SK-N-SH treated with all-trans-retinoic acid at 6 μM for 48 hours (cell line): ENCODE measurements at regions not wholly inside any gene's neighbourhood (a gene's known extent, or its start where the extent isn't known, plus 50 kb on each side); places are given as distances from the start of the nearest gene placed in this dataset.

Experiments used
- ATAC-seq: fragments of 200-7000 bp; cut with Tn5 transposase; 3 replicates; pipeline ENCODE4 v1.9.1; 2020; ENCODE audit warnings: mild to moderate bottlenecking, moderate library complexity
- ARNTL ChIP-seq: fragments of 450-650 bp; formaldehyde crosslinking; IDR thresholded peaks from 2 replicates; pipeline ENCODE4 v1.5.0; 2020; ENCODE audit warnings: low read depth, mild to moderate bottlenecking, moderate library complexity, borderline replicate concordance
- BACH2 ChIP-seq: fragments of 250-450 bp; sonication (Bioruptor Pico); IDR thresholded peaks from 2 replicates; pipeline ENCODE4 v1.9.0; 2021; ENCODE audit warnings: mild to moderate bottlenecking, borderline replicate concordance
- CSDC2 ChIP-seq: fragments of 250-450 bp; sonication (Bioruptor Pico); IDR thresholded peaks from 2 replicates; pipeline ENCODE4 v1.5.0; 2020; ENCODE audit warnings: mild to moderate bottlenecking, moderate library complexity
- ESRRG ChIP-seq: fragments of 250-450 bp; sonication (Bioruptor Pico); IDR thresholded peaks from 2 replicates; pipeline ENCODE4 v1.6.1; 2021; ENCODE audit warnings: mild to moderate bottlenecking
- GLIS3 ChIP-seq: fragments of 250-450 bp; sonication (Bioruptor Pico); IDR thresholded peaks from 2 replicates; pipeline ENCODE4 v1.5.0; 2020; ENCODE audit warnings: mild to moderate bottlenecking, moderate library complexity
- ISL1 ChIP-seq: fragments of 250-450 bp; sonication (Bioruptor Pico); IDR thresholded peaks from 2 replicates; pipeline ENCODE4 v2.1.2; 2022; ENCODE audit warnings: mild to moderate bottlenecking, moderate library complexity
- OSR1 ChIP-seq: fragments of 250-450 bp; sonication (Bioruptor Pico); IDR thresholded peaks from 2 replicates; pipeline ENCODE4 v1.8.0; 2022; ENCODE audit warnings: moderate library complexity, mild to moderate bottlenecking, inconsistent platforms
- PPARA ChIP-seq: fragments of 250-450 bp; sonication (Bioruptor Pico); IDR thresholded peaks from 2 replicates; pipeline ENCODE4 v1.5.0; 2020; ENCODE audit warnings: mild to moderate bottlenecking, borderline replicate concordance
- RARB ChIP-seq: fragments of 250-450 bp; sonication (Bioruptor Pico); IDR thresholded peaks from 2 replicates; pipeline ENCODE4 v1.8.0; 2021; ENCODE audit warnings: mild to moderate bottlenecking, moderate library complexity
- SNAI2 ChIP-seq: fragments of 250-450 bp; sonication (Bioruptor Pico); IDR thresholded peaks from 2 replicates; pipeline ENCODE4 v1.5.0; 2020; ENCODE audit warnings: mild to moderate bottlenecking, moderate library complexity
- TCF4 ChIP-seq: fragments of 250-450 bp; sonication (Bioruptor Pico); IDR thresholded peaks from 2 replicates; pipeline ENCODE4 v1.8.0; 2021; ENCODE audit warnings: mild to moderate bottlenecking, moderate library complexity, borderline replicate concordance
- TOX ChIP-seq: fragments of 250-450 bp; sonication (Bioruptor Pico); IDR thresholded peaks from 2 replicates; pipeline ENCODE4 v1.8.0; 2021; ENCODE audit warnings: mild to moderate bottlenecking, moderate library complexity, borderline replicate concordance
- ZC3H10 ChIP-seq: fragments of 250-450 bp; sonication (Bioruptor Pico); IDR thresholded peaks from 2 replicates; pipeline ENCODE4 v1.5.1; 2021; ENCODE audit warnings: mild to moderate bottlenecking, moderate library complexity
- ZFP3 ChIP-seq: fragments of 250-450 bp; sonication (Bioruptor Pico); IDR thresholded peaks from 2 replicates; pipeline ENCODE4 v1.5.0; 2020; ENCODE audit warnings: mild to moderate bottlenecking, moderate library complexity
- ZFP30 ChIP-seq: fragments of 450-650 bp; formaldehyde crosslinking; IDR thresholded peaks from 2 replicates; pipeline ENCODE4 v1.5.0; 2022; ENCODE audit warnings: mild to moderate bottlenecking, moderate library complexity
- ZNF565 ChIP-seq: fragments of 450-650 bp; formaldehyde crosslinking; conservative IDR thresholded peaks from 2 replicates; pipeline ENCODE4 v1.5.0; 2020; ENCODE audit warnings: low read depth, mild to moderate bottlenecking, moderate library complexity
- ZNF70 ChIP-seq: fragments of 450-650 bp; formaldehyde crosslinking; IDR thresholded peaks from 2 replicates; pipeline ENCODE4 v1.5.0; 2020; ENCODE audit warnings: mild to moderate bottlenecking, moderate library complexity
- ZNF8 ChIP-seq: fragments of 450-650 bp; formaldehyde crosslinking; IDR thresholded peaks from 2 replicates; pipeline ENCODE4 v1.5.0; 2020; ENCODE audit warnings: mild to moderate bottlenecking, moderate library complexity
- TF ChIP-seq, protein P1 (sequence below): fragments of 250-450 bp; sonication (Bioruptor Pico); IDR thresholded peaks from 2 replicates; pipeline ENCODE4 v1.5.1; 2020; ENCODE audit warnings: low read depth, mild to moderate bottlenecking, moderate library complexity
- TF ChIP-seq, protein P2 (sequence below): fragments of 250-450 bp; sonication (Bioruptor Pico); IDR thresholded peaks from 2 replicates; pipeline ENCODE4 v1.8.0; 2020; ENCODE audit warnings: mild to moderate bottlenecking, moderate library complexity, borderline replicate concordance
- TF ChIP-seq, protein P3 (sequence below): fragments of 250-450 bp; sonication (Bioruptor Pico); IDR thresholded peaks from 2 replicates; pipeline ENCODE4 v1.8.0; 2021; ENCODE audit warnings: low read depth, mild to moderate bottlenecking, moderate library complexity, borderline replicate concordance
- TF ChIP-seq, protein P4 (sequence below): fragments of 250-450 bp; sonication (Bioruptor Pico); IDR thresholded peaks from 2 replicates; pipeline ENCODE4 v1.5.1; 2021; ENCODE audit warnings: mild to moderate bottlenecking, moderate library complexity

DNA sequence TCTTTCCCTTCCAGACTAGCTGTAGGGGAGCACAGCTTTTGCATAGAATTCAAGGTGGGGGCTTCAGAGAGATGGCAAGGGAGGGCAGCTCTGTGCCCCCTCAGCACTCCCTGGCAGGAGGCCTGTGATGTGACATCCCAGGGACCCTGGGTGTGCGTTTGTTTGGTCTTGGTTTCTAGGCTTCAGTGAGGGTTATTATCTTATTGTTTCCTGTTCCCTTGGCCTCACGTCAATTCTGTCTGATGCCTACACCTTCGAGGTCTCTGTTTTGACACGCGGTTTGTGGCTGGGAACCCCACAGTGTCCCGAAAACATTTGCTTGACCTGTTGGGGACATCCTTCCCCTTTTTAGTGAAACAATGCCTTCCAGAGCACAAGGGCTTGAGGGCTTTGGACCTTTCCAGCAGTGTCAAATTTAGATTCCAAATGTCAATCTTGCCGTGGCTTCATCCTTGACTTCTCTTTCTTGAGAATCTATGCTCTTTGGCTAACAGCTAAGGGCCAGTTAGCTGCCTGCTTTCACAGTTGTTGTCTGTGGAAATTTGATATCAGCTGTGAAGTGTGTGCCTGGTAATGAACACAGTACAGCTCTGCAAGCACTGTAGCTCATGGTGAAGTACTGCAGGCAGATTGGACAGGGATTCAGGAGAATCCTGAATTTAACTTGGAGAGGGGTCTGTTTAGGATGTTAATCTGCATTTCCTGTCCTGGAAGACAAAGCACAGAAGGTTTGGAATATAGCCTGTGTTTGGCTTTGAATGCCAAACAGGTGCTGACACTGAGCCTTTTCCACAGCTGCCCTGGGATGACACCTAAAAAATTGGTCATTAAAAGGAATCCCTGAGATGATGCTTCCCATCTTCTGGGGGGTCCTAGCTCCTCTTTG, 108.2 kb upstream of the CXCR4 start:
- ATAC-seq, result no peak
- no peak for TF ChIP-seq ZC3H10 (CRISPR knock-in tag)
- no peak for TF ChIP-seq ZNF8 (CRISPR knock-in tag)
- TF ChIP-seq RARB (CRISPR knock-in tag), result no peak
- no peak for TF ChIP-seq ZNF70 (CRISPR knock-in tag)
- TF ChIP-seq ISL1, result no peak
- TF ChIP-seq, protein P1, sequence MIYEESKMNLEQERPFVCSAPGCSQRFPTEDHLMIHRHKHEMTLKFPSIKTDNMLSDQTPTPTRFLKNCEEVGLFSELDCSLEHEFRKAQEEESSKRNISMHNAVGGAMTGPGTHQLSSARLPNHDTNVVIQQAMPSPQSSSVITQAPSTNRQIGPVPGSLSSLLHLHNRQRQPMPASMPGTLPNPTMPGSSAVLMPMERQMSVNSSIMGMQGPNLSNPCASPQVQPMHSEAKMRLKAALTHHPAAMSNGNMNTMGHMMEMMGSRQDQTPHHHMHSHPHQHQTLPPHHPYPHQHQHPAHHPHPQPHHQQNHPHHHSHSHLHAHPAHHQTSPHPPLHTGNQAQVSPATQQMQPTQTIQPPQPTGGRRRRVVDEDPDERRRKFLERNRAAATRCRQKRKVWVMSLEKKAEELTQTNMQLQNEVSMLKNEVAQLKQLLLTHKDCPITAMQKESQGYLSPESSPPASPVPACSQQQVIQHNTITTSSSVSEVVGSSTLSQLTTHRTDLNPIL (CRISPR knock-in tag), result no peak
- TF ChIP-seq ZFP30, result no peak

DNA sequence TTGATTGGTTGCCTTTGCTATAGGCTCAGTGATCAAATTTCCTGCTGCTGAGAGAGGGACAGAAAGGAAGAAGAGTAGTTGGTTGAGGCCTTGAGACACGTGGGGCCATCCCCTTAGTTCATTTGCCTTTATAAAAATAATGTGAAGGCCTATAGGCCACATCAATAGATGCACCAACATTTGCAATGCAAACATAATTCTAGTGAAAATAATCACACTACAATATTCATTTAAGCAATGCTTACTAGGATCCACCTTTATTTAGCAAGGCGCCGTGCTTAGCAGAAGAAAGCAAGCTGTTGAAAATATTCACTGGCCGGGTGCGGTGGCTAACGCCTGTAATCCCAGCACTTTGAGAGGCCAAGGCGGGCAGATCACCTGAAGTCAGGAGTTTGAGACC, 105.3 kb upstream of the CXCR4 start:
- ATAC-seq, result no peak
- TF ChIP-seq ZFP30, result no peak
- TF ChIP-seq, protein P2, sequence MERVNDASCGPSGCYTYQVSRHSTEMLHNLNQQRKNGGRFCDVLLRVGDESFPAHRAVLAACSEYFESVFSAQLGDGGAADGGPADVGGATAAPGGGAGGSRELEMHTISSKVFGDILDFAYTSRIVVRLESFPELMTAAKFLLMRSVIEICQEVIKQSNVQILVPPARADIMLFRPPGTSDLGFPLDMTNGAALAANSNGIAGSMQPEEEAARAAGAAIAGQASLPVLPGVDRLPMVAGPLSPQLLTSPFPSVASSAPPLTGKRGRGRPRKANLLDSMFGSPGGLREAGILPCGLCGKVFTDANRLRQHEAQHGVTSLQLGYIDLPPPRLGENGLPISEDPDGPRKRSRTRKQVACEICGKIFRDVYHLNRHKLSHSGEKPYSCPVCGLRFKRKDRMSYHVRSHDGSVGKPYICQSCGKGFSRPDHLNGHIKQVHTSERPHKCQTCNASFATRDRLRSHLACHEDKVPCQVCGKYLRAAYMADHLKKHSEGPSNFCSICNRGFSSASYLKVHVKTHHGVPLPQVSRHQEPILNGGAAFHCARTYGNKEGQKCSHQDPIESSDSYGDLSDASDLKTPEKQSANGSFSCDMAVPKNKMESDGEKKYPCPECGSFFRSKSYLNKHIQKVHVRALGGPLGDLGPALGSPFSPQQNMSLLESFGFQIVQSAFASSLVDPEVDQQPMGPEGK (CRISPR knock-in tag), result no peak
- TF ChIP-seq OSR1, result no peak
- TF ChIP-seq ZC3H10 (CRISPR knock-in tag), result no peak
- no peak for TF ChIP-seq ZNF565 (CRISPR knock-in tag)
- TF ChIP-seq, protein P3, sequence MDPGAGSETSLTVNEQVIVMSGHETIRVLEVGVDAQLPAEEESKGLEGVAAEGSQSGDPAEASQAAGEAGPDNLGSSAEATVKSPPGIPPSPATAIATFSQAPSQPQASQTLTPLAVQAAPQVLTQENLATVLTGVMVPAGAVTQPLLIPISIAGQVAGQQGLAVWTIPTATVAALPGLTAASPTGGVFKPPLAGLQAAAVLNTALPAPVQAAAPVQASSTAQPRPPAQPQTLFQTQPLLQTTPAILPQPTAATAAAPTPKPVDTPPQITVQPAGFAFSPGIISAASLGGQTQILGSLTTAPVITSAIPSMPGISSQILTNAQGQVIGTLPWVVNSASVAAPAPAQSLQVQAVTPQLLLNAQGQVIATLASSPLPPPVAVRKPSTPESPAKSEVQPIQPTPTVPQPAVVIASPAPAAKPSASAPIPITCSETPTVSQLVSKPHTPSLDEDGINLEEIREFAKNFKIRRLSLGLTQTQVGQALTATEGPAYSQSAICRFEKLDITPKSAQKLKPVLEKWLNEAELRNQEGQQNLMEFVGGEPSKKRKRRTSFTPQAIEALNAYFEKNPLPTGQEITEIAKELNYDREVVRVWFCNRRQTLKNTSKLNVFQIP (CRISPR knock-in tag), result no peak
- TF ChIP-seq TOX (CRISPR knock-in tag), result no peak
- no peak for TF ChIP-seq RARB (CRISPR knock-in tag)
- TF ChIP-seq GLIS3 (CRISPR knock-in tag), result no peak
- TF ChIP-seq, all 23 proteins: peak for 0

DNA sequence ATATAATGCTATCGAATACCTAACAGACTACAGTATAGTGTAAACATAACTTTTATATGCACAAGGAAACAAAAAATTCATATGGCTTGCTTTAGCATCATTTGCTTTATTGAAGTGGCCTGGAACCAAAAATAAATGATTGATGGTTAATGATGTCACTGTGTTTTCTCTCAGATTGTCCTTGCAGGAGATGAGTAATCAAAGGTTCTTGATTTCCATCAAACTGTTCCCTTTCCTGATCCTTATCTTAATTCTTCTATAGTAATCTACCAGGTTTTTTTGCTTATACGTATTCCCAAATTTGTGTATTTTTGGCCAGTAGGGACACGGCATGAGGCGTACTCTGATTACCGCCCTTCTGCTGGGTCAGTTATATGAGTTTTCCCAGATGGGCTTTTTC, 104.9 kb upstream of the CXCR4 start:
- TF ChIP-seq ISL1 (no peak), SNAI2 (CRISPR knock-in tag) (no peak), ESRRG (CRISPR knock-in tag) (no peak), PPARA (CRISPR knock-in tag) (no peak), ZFP3 (CRISPR knock-in tag) (no peak), OSR1 (no peak), ZFP30 (no peak), RARB (CRISPR knock-in tag) (no peak), GLIS3 (CRISPR knock-in tag) (no peak), TOX (CRISPR knock-in tag) (no peak), CSDC2 (CRISPR knock-in tag) (no peak), ARNTL (CRISPR knock-in tag) (no peak), ZC3H10 (CRISPR knock-in tag) (no peak), TCF4 (no peak), BACH2 (CRISPR knock-in tag) (no peak)
- TF ChIP-seq, protein P1 (CRISPR knock-in tag), result no peak
- TF ChIP-seq, protein P3 (CRISPR knock-in tag), result no peak
- TF ChIP-seq, protein P4, sequence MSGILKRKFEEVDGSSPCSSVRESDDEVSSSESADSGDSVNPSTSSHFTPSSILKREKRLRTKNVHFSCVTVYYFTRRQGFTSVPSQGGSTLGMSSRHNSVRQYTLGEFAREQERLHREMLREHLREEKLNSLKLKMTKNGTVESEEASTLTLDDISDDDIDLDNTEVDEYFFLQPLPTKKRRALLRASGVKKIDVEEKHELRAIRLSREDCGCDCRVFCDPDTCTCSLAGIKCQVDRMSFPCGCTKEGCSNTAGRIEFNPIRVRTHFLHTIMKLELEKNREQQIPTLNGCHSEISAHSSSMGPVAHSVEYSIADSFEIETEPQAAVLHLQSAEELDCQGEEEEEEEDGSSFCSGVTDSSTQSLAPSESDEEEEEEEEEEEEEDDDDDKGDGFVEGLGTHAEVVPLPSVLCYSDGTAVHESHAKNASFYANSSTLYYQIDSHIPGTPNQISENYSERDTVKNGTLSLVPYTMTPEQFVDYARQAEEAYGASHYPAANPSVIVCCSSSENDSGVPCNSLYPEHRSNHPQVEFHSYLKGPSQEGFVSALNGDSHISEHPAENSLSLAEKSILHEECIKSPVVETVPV (CRISPR knock-in tag), result no peak
- TF ChIP-seq, protein P2 (CRISPR knock-in tag), result no peak
- ATAC-seq, result no peak
